Calu3 (cell line): ENCODE measurements at regions not wholly inside any gene's neighbourhood (a gene's known extent, or its start where the extent isn't known, plus 50 kb on each side); places are given as distances from the start of the nearest gene placed in this dataset.
"Not testable (repeated sequence)": the region's sequence is repeated elsewhere in the genome, so short reads cannot be mapped to it uniquely, and the experiment has no call there.

Experiments used
- BruUV-seq: library from RNA; stranded (reverse); fragments of 400-500 nt; replicated peaks from 2 replicates; lab custom pipeline; 2021; lab: Mats Ljungman, UMichigan
- CTCF ChIA-PET: fragments of 300-600 bp; sonication (Branson Sonifier 250); formaldehyde crosslinking; loops from one replicate; lab custom pipeline; 2022; ENCODE audit warnings: antibody characterized with exemption; lab: Charles Lee
- DNase-seq: peaks from one replicate; pipeline ENCODE4 v3.0.0; 2022
- H3K27ac Mint-ChIP-seq: one replicate; pipeline ENCODE4 v1.8.0; 2022; ENCODE audit warnings: mixed read lengths; ENCODE audit not compliant: unreplicated experiment
- H3K27me3 Mint-ChIP-seq: one replicate; pipeline ENCODE4 v1.8.0; 2022; ENCODE audit warnings: mixed read lengths; ENCODE audit not compliant: unreplicated experiment
- H3K36me3 Mint-ChIP-seq: one replicate; pipeline ENCODE4 v1.8.0; 2022; ENCODE audit warnings: mild to moderate bottlenecking, moderate library complexity, mixed read lengths; ENCODE audit not compliant: insufficient read depth, unreplicated experiment
- H3K4me1 Mint-ChIP-seq: one replicate; pipeline ENCODE4 v1.8.0; 2022; ENCODE audit warnings: mild to moderate bottlenecking, low read depth, mixed read lengths; ENCODE audit not compliant: unreplicated experiment
- H3K4me3 Mint-ChIP-seq: one replicate; pipeline ENCODE4 v1.8.0; 2022; ENCODE audit warnings: mild to moderate bottlenecking, low read depth, moderate library complexity, mixed read lengths; ENCODE audit not compliant: unreplicated experiment
- H3K9me3 Mint-ChIP-seq: one replicate; pipeline ENCODE4 v1.8.0; 2022; ENCODE audit warnings: low read depth, mixed read lengths; ENCODE audit not compliant: unreplicated experiment
- CTCF ChIP-seq: fragments of 200-600 bp; IDR thresholded peaks from one replicate; pipeline ENCODE4 v1.8.0; 2022; ENCODE audit warnings: antibody characterized with exemption; ENCODE audit not compliant: unreplicated experiment
- intact Hi-C: fragments of 100-400 bp; cut with micrococcal nuclease; formaldehyde crosslinking; loops from one replicate; pipeline ENCODE4 v1.10.0; 2022; ENCODE audit not compliant: unreplicated experiment

- no peak for DNase-seq
- intact Hi-C loops: no loop called here
- BruUV-seq: no TSS peak
- no peaks in the 10 kb centered on the region for H3K36me3 Mint-ChIP-seq
- H3K9me3 Mint-ChIP-seq: peaks cover 3% of the 10 kb centered on the region
- no peak for TF ChIP-seq CTCF
- no peaks in the 10 kb centered on the region for H3K27me3 Mint-ChIP-seq
- no peak overlapping the region for H3K27ac Mint-ChIP-seq
- peaks cover 10% of the 10 kb centered on the region for H3K4me1 Mint-ChIP-seq
- no peak overlapping the region for H3K4me3 Mint-ChIP-seq
- CTCF ChIA-PET: interaction anchor here (0.6 kb wide), 1 partner anchor 749 kb away, joined by 3 read pairs; no protein-coding TSS in a partner anchor
Measured at GRCh38 chr12:25887367-25887766, 71.1 kb upstream of the RASSF8 start.

- intact Hi-C loops: no loop called here
- BruUV-seq: no TSS peak
- Mint-ChIP-seq H3K4me3 (no peak overlapping the region), H3K9me3 (peaks cover 3% of the 10 kb centered on the region), H3K36me3 (no peaks in the 10 kb centered on the region), H3K27me3 (no peaks in the 10 kb centered on the region), H3K4me1 (peaks cover 10% of the 10 kb centered on the region), H3K27ac (no peak overlapping the region)
- CTCF ChIA-PET: no interaction called here
- DNase-seq: no peak
- TF ChIP-seq CTCF: no peak
Measured at GRCh38 chr12:25889185-25889584, 69.3 kb upstream of the RASSF8 start.

GRCh38 chr12:25891095-25891494 lies 67.4 kb upstream of the RASSF8 start:
- intact Hi-C loops, CTCF ChIA-PET: not testable (repeated sequence)

GRCh38 chr12:25894759-25895158 lies 63.7 kb upstream of the RASSF8 start:
- no peak for TF ChIP-seq CTCF
- DNase-seq: no peak
- intact Hi-C loops: no loop called here
- Mint-ChIP-seq H3K27ac (no peak overlapping the region), H3K4me3 (no peak overlapping the region), H3K9me3 (peaks cover 6% of the 10 kb centered on the region), H3K27me3 (no peaks in the 10 kb centered on the region), H3K36me3 (no peaks in the 10 kb centered on the region), H3K4me1 (peaks cover 10% of the 10 kb centered on the region)
- CTCF ChIA-PET: interaction anchor here (0.6 kb wide), 1 partner anchor 42 kb away, joined by 3 read pairs; no protein-coding TSS in a partner anchor
- no TSS peak for BruUV-seq

More at GRCh38 chr12:25891095-25891494, 67.4 kb upstream of the RASSF8 start:
- H3K27ac Mint-ChIP-seq, BruUV-seq, H3K36me3 Mint-ChIP-seq, H3K4me3 Mint-ChIP-seq, H3K9me3 Mint-ChIP-seq, H3K4me1 Mint-ChIP-seq, H3K27me3 Mint-ChIP-seq: not testable (repeated sequence)
- peak; percentile 5 for DNase-seq

- Mint-ChIP-seq H3K4me1 (no peaks in the 10 kb centered on the region), H3K9me3 (peaks cover 3% of the 10 kb centered on the region), H3K27ac (no peak overlapping the region), H3K27me3 (no peaks in the 10 kb centered on the region), H3K4me3 (no peak overlapping the region), H3K36me3 (no peaks in the 10 kb centered on the region)
- CTCF ChIA-PET: no interaction called here
- intact Hi-C loops: no loop called here
- no peak for DNase-seq
- TF ChIP-seq CTCF: no peak
- BruUV-seq: no TSS peak
Measured at GRCh38 chr12:25896981-25897380, 61.5 kb upstream of the RASSF8 start.
